ENCODE measurements at regions not wholly inside any gene's neighbourhood (a gene's known extent, or its start where the extent isn't known, plus 50 kb on each side); places are given as distances from the start of the nearest gene placed in this dataset.

DNA sequence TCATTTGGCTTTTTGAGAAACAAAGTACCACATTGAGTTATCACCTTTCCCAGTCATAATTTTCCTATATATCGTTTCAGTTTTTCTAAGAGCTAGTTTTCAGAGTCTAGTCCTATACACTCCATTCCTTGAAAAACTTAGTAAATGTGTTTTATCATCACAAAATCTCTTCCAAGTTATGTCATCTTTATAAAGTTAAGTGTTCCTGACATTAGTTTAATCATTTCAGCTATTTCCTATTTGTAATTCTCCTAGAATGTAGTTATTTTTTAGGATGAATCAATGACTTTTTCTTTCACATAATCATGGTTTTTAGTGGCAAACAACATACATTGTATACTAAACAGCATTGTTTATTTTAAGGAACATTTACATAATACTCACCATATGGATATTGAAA is 191.7 kb upstream of the BET1 start:
- no peak for DNase-seq
- H3K4me2 ChIP-seq (ENCODE audit: low read length): no peak overlapping the region
- H3K4me3 ChIP-seq (ENCODE audit: low read length): no peak overlapping the region
- H2AFZ ChIP-seq (ENCODE audit: low read length): no peak overlapping the region
- ChIA-PET POLR2A (ENCODE audit: unreplicated experiment) (interaction anchor here (0.6 kb wide), 1 partner anchor 268 kb away, joined by 4 read pairs; no protein-coding TSS in a partner anchor), CTCF (no interaction called here)
- no peak for ATAC-seq
- H3K9ac ChIP-seq (ENCODE audit: low read length): no peak overlapping the region
- no peaks in the 10 kb centered on the region for H3K27me3 ChIP-seq (ENCODE audit: low read length)
- H3K9me2 ChIP-seq (replicated peaks; ENCODE audit: low read length): no peaks in the 10 kb centered on the region
- intact Hi-C loops (cut with micrococcal nuclease): no loop called here
- no peaks in the 10 kb centered on the region for H3K79me2 ChIP-seq (ENCODE audit: low read length)
- no peaks in the 10 kb centered on the region for H3K9me3 ChIP-seq (ENCODE audit: low read length)
- H3K36me3 ChIP-seq (ENCODE audit: low read depth, low read length): no peaks in the 10 kb centered on the region
- no TSS peak for BruUV-seq (replicated peaks)
- no peak overlapping the region for H3K27ac ChIP-seq (ENCODE audit: low read length)
- H3K4me1 ChIP-seq (ENCODE audit: insufficient read depth, low read length): peaks cover 2% of the 10 kb centered on the region; the same call in 1 of the 2 replicates
- H3F3A ChIP-seq (ENCODE audit: low read length, unreplicated experiment): no peaks in the 10 kb centered on the region
- no peak for TF ChIP-seq EZH2 (IDR thresholded peaks at IDR 0.05; ENCODE audit: low read length, unreplicated experiment)
- TF ChIP-seq EZH2phosphoT487 (IDR thresholded peaks at IDR 0.05; ENCODE audit: borderline replicate concordance, low read length): no peak
- TF ChIP-seq, protein P1, sequence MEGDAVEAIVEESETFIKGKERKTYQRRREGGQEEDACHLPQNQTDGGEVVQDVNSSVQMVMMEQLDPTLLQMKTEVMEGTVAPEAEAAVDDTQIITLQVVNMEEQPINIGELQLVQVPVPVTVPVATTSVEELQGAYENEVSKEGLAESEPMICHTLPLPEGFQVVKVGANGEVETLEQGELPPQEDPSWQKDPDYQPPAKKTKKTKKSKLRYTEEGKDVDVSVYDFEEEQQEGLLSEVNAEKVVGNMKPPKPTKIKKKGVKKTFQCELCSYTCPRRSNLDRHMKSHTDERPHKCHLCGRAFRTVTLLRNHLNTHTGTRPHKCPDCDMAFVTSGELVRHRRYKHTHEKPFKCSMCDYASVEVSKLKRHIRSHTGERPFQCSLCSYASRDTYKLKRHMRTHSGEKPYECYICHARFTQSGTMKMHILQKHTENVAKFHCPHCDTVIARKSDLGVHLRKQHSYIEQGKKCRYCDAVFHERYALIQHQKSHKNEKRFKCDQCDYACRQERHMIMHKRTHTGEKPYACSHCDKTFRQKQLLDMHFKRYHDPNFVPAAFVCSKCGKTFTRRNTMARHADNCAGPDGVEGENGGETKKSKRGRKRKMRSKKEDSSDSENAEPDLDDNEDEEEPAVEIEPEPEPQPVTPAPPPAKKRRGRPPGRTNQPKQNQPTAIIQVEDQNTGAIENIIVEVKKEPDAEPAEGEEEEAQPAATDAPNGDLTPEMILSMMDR (conservative IDR thresholded peaks at IDR 0.05; ENCODE audit: low read depth, low read length): no peak
- H4K20me1 ChIP-seq (ENCODE audit: low read length): no peaks in the 10 kb centered on the region

DNA sequence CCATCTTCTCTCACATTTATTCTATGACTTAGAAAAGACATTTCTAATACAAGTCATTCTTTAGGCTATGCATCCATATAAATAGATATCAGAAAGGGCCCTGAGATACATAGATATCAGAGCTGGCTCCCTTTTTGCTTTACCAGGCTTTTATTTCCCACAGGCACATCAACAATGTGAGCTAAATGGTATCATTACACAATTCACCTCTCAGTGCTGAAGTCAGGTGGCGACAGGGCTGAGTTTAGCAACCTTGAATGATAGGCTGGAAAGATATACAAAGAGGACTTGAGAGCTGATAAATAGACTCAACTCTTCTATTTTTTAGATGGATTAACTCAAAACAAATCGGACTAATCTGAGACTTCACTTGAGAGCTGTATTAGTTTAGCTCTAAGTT is 189.2 kb upstream of the COL1A2 start:
- Histone ChIP-seq H4K20me1 (ENCODE audit: low read length) (no peaks in the 10 kb centered on the region), H3K27me3 (ENCODE audit: low read length) (peaks cover 3% of the 10 kb centered on the region; the same call in 1 of the 2 replicates), H3K4me3 (ENCODE audit: low read length) (no peak overlapping the region), H3K9me3 (ENCODE audit: low read length) (no peaks in the 10 kb centered on the region), H3K79me2 (ENCODE audit: low read length) (no peaks in the 10 kb centered on the region), H3K36me3 (ENCODE audit: low read depth, low read length) (no peaks in the 10 kb centered on the region), H3K4me1 (ENCODE audit: insufficient read depth, low read length) (no peaks in the 10 kb centered on the region), H3K27ac (ENCODE audit: low read length) (no peak overlapping the region), H3K9me2 (replicated peaks; ENCODE audit: low read length) (no peaks in the 10 kb centered on the region), H3K4me2 (ENCODE audit: low read length) (no peak overlapping the region), H3K9ac (ENCODE audit: low read length) (no peak overlapping the region), H2AFZ (ENCODE audit: low read length) (no peak overlapping the region), H3F3A (ENCODE audit: low read length, unreplicated experiment) (no peaks in the 10 kb centered on the region)
- ATAC-seq (no peak), DNase-seq (no peak)
- ChIA-PET POLR2A (ENCODE audit: unreplicated experiment) (no interaction called here), CTCF (no interaction called here)
- TF ChIP-seq EZH2phosphoT487 (IDR thresholded peaks at IDR 0.05; ENCODE audit: borderline replicate concordance, low read length): no peak
- TF ChIP-seq, protein P1 (conservative IDR thresholded peaks at IDR 0.05; ENCODE audit: low read depth, low read length): no peak
- BruUV-seq (replicated peaks): no TSS peak
- intact Hi-C loops (cut with micrococcal nuclease): no loop called here

DNA sequence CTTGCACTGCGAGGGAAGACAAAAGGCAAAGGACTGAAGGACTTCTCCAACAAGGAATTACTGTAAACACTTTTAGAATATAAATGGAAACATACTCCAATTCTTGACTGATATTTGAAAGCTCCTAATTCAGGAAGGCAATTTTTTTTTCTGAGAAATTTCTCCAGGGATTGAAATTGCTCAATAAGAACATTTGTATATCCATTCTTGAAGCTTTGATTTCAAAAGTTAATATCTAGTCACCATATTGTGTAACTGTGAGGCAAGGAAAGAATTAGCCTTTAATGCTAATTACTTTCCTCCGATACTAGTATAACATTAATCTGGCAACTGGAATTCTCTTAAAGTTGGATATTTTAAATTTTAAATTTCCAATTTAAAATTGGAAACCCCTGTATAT is 188.4 kb upstream of the COL1A2 start:
- H3K27me3 ChIP-seq (ENCODE audit: low read length): peaks cover 3% of the 10 kb centered on the region; the same call in 1 of the 2 replicates
- POLR2A ChIA-PET (ENCODE audit: unreplicated experiment): interaction anchor here (0.6 kb wide), 1 partner anchor 28 kb away, joined by 11 read pairs; no protein-coding TSS in a partner anchor
- no peaks in the 10 kb centered on the region for H3K4me1 ChIP-seq (ENCODE audit: insufficient read depth, low read length)
- H3K36me3 ChIP-seq (ENCODE audit: low read depth, low read length): no peaks in the 10 kb centered on the region
- ATAC-seq (no peak), DNase-seq (no peak)
- no peaks in the 10 kb centered on the region for H3F3A ChIP-seq (ENCODE audit: low read length, unreplicated experiment)
- no peak overlapping the region for H3K27ac ChIP-seq (ENCODE audit: low read length)
- no peaks in the 10 kb centered on the region for H3K9me3 ChIP-seq (ENCODE audit: low read length)
- TF ChIP-seq EZH2 (IDR thresholded peaks at IDR 0.05; ENCODE audit: low read length, unreplicated experiment) (no peak), EZH2phosphoT487 (IDR thresholded peaks at IDR 0.05; ENCODE audit: borderline replicate concordance, low read length) (no peak)
- TF ChIP-seq, protein P1 (conservative IDR thresholded peaks at IDR 0.05; ENCODE audit: low read depth, low read length): no peak
- H3K9me2 ChIP-seq (replicated peaks; ENCODE audit: low read length): no peaks in the 10 kb centered on the region
- H3K4me3 ChIP-seq (ENCODE audit: low read length): no peak overlapping the region
- no peak overlapping the region for H3K9ac ChIP-seq (ENCODE audit: low read length)
- no peak overlapping the region for H3K4me2 ChIP-seq (ENCODE audit: low read length)
- H2AFZ ChIP-seq (ENCODE audit: low read length): no peak overlapping the region
- CTCF ChIA-PET: no interaction called here
- intact Hi-C loops (cut with micrococcal nuclease): no loop called here
- BruUV-seq (replicated peaks): no TSS peak
- H3K79me2 ChIP-seq (ENCODE audit: low read length): no peaks in the 10 kb centered on the region
- H4K20me1 ChIP-seq (ENCODE audit: low read length): no peaks in the 10 kb centered on the region
